A549 (cell line): ENCODE measurements at regions not wholly inside any gene's neighbourhood (a gene's known extent, or its start where the extent isn't known, plus 50 kb on each side); places are given as distances from the start of the nearest gene placed in this dataset.

Source experiments
- POLR2A ChIP-seq: IDR thresholded peaks from 2 replicates; pipeline ENCODE4 v1.6.1; 2012; ENCODE audit warnings: mild to moderate bottlenecking, low read length
- TF ChIP-seq, protein P1 (sequence below): fragments of >200 bp; sonication (Bioruptor Twin); formaldehyde crosslinking; IDR thresholded peaks from 3 replicates; pipeline ENCODE4 v1.5.1; 2016

GRCh38 chr6:4645713-4646360 lies 130.4 kb upstream of the CDYL start:
- TF ChIP-seq, protein P1, sequence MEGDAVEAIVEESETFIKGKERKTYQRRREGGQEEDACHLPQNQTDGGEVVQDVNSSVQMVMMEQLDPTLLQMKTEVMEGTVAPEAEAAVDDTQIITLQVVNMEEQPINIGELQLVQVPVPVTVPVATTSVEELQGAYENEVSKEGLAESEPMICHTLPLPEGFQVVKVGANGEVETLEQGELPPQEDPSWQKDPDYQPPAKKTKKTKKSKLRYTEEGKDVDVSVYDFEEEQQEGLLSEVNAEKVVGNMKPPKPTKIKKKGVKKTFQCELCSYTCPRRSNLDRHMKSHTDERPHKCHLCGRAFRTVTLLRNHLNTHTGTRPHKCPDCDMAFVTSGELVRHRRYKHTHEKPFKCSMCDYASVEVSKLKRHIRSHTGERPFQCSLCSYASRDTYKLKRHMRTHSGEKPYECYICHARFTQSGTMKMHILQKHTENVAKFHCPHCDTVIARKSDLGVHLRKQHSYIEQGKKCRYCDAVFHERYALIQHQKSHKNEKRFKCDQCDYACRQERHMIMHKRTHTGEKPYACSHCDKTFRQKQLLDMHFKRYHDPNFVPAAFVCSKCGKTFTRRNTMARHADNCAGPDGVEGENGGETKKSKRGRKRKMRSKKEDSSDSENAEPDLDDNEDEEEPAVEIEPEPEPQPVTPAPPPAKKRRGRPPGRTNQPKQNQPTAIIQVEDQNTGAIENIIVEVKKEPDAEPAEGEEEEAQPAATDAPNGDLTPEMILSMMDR, result no peak
- no peak for TF ChIP-seq POLR2A
